ENCODE measurements at regions not wholly inside any gene's neighbourhood (a gene's known extent, or its start where the extent isn't known, plus 50 kb on each side); places are given as distances from the start of the nearest gene placed in this dataset.

GRCh38 chr19:28612275-28612769, 600.6 kb downstream of the UQCRFS1 start:
- no peaks in the 10 kb centered on the region for H3K79me2 ChIP-seq (ENCODE audit: control insufficient read depth, insufficient read depth, low read length)
- ChIA-PET CTCF (interaction anchor here (0.9 to 5.5 kb wide), 4 partner anchors 8 to 143 kb away, joined by 3 to 25 read pairs (median 12); no protein-coding TSS in a partner anchor), POLR2A (interaction anchor here (0.6 kb wide), 1 partner anchor 295 kb away, joined by 3 read pairs; no protein-coding TSS in a partner anchor), SMC1A (ENCODE audit: uncharacterized antibody, unreplicated experiment) (interaction anchor here (0.7 kb wide), 1 partner anchor 19 kb away, joined by 3 read pairs; no protein-coding TSS in a partner anchor), RAD21 (ENCODE audit: unreplicated experiment) (interaction anchor here (1.6 kb wide), 1 partner anchor 144 kb away, joined by 4 read pairs; no protein-coding TSS in a partner anchor)
- intact Hi-C loops (cut with micrococcal nuclease; ENCODE audit: unreplicated experiment), result no loop called here
- DNase-seq (ENCODE audit: low read depth, low spot score) (no peak), ATAC-seq (no peak), FAIRE-seq (no peak)
- no peak overlapping the region for H3K9ac ChIP-seq (ENCODE audit: control insufficient read depth, insufficient read depth, low read length)
- in situ Hi-C loops (cut with MboI), result no loop called here
- no TSS peak for BruUV-seq (replicated peaks)
- H3K36me3 ChIP-seq (ENCODE audit: control insufficient read depth in 2 of 2, insufficient read depth in 2 of 2, low read length in 1 of 2), result no peaks in the 10 kb centered on the region
- no peak overlapping the region for H3K4me2 ChIP-seq (ENCODE audit: control insufficient read depth, insufficient read depth)
- TF ChIP-seq ZNF274 (IDR thresholded peaks at IDR 0.05; ENCODE audit: insufficient read depth, insufficient read length), result no peak
- no peak for TF ChIP-seq TARDBP (IDR thresholded peaks at IDR 0.05; ENCODE audit: borderline replicate concordance)
- TF ChIP-seq RUNX3 (IDR thresholded peaks at IDR 0.05; ENCODE audit: low read length), result no peak
- TF ChIP-seq, protein P1, sequence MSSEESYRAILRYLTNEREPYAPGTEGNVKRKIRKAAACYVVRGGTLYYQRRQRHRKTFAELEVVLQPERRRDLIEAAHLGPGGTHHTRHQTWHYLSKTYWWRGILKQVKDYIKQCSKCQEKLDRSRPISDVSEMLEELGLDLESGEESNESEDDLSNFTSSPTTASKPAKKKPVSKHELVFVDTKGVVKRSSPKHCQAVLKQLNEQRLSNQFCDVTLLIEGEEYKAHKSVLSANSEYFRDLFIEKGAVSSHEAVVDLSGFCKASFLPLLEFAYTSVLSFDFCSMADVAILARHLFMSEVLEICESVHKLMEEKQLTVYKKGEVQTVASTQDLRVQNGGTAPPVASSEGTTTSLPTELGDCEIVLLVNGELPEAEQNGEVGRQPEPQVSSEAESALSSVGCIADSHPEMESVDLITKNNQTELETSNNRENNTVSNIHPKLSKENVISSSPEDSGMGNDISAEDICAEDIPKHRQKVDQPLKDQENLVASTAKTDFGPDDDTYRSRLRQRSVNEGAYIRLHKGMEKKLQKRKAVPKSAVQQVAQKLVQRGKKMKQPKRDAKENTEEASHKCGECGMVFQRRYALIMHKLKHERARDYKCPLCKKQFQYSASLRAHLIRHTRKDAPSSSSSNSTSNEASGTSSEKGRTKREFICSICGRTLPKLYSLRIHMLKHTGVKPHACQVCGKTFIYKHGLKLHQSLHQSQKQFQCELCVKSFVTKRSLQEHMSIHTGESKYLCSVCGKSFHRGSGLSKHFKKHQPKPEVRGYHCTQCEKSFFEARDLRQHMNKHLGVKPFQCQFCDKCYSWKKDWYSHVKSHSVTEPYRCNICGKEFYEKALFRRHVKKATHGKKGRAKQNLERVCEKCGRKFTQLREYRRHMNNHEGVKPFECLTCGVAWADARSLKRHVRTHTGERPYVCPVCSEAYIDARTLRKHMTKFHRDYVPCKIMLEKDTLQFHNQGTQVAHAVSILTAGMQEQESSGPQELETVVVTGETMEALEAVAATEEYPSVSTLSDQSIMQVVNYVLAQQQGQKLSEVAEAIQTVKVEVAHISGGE (CRISPR knock-in tag; IDR thresholded peaks at IDR 0.05), result no peak
- TF ChIP-seq ZNF622 (IDR thresholded peaks at IDR 0.05), result no peak
- TF ChIP-seq SIX5 (IDR thresholded peaks at IDR 0.05; ENCODE audit: low read depth, low read length, severe bottlenecking), result no peak
- no peak for TF ChIP-seq NFYA (IDR thresholded peaks at IDR 0.05; ENCODE audit: borderline replicate concordance, low read depth, low read length)
- TF ChIP-seq, protein P2, sequence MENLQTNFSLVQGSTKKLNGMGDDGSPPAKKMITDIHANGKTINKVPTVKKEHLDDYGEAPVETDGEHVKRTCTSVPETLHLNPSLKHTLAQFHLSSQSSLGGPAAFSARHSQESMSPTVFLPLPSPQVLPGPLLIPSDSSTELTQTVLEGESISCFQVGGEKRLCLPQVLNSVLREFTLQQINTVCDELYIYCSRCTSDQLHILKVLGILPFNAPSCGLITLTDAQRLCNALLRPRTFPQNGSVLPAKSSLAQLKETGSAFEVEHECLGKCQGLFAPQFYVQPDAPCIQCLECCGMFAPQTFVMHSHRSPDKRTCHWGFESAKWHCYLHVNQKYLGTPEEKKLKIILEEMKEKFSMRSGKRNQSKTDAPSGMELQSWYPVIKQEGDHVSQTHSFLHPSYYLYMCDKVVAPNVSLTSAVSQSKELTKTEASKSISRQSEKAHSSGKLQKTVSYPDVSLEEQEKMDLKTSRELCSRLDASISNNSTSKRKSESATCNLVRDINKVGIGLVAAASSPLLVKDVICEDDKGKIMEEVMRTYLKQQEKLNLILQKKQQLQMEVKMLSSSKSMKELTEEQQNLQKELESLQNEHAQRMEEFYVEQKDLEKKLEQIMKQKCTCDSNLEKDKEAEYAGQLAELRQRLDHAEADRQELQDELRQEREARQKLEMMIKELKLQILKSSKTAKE (IDR thresholded peaks at IDR 0.05; ENCODE audit: low read depth, poor library complexity, severe bottlenecking), result no peak
- TF ChIP-seq HDAC6 (IDR thresholded peaks at IDR 0.05; ENCODE audit: unreplicated experiment), result no peak
- TF ChIP-seq, protein P3, sequence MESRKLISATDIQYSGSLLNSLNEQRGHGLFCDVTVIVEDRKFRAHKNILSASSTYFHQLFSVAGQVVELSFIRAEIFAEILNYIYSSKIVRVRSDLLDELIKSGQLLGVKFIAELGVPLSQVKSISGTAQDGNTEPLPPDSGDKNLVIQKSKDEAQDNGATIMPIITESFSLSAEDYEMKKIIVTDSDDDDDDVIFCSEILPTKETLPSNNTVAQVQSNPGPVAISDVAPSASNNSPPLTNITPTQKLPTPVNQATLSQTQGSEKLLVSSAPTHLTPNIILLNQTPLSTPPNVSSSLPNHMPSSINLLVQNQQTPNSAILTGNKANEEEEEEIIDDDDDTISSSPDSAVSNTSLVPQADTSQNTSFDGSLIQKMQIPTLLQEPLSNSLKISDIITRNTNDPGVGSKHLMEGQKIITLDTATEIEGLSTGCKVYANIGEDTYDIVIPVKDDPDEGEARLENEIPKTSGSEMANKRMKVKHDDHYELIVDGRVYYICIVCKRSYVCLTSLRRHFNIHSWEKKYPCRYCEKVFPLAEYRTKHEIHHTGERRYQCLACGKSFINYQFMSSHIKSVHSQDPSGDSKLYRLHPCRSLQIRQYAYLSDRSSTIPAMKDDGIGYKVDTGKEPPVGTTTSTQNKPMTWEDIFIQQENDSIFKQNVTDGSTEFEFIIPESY (IDR thresholded peaks at IDR 0.05), result no peak
- TF ChIP-seq FOXK2 (IDR thresholded peaks at IDR 0.05), result no peak
- TF ChIP-seq ZNF687 (IDR thresholded peaks at IDR 0.05), result no peak
- TF ChIP-seq NFIC (IDR thresholded peaks at IDR 0.05; ENCODE audit: low read depth, low read length), result no peak
- H2AFZ ChIP-seq (ENCODE audit: control insufficient read depth, low read depth, low read length), result no peak overlapping the region
- no peaks in the 10 kb centered on the region for H3K27me3 ChIP-seq (replicated peaks in 1 of 2; ENCODE audit: control insufficient read depth in 2 of 2, insufficient read depth in 2 of 2, low read length in 1 of 2)
- no peak overlapping the region for H3K4me3 ChIP-seq
- H3K27ac ChIP-seq (ENCODE audit: control insufficient read depth, insufficient read depth), result no peak overlapping the region
- H3K4me1 ChIP-seq (ENCODE audit: control insufficient read depth, insufficient read depth, low read length), result no peaks in the 10 kb centered on the region
- 34% methylated on average over 8 of the region's 8 CpGs for WGBS (ENCODE audit: insufficient coverage, insufficient replicate concordance, low lambda C conversion rate, missing lambda C conversion rate)
- no peaks in the 10 kb centered on the region for H4K20me1 ChIP-seq (ENCODE audit: control insufficient read depth, insufficient read depth)
- H3K9me3 ChIP-seq (replicated peaks; ENCODE audit: control insufficient read depth, insufficient read depth, low read length), result no peaks in the 10 kb centered on the region; the same call in 2 of the 3 replicates
